HG03565 (cell line): ENCODE measurements at regions not wholly inside any gene's neighbourhood (a gene's known extent, or its start where the extent isn't known, plus 50 kb on each side); places are given as distances from the start of the nearest gene placed in this dataset.

Experiments
- ATAC-seq: cut with Tn5 transposase; IDR thresholded peaks from one replicate; pipeline ENCODE4 v1.9.1; 2021; ENCODE audit warnings: mild to moderate bottlenecking, moderate library complexity; ENCODE audit not compliant: unreplicated experiment

- no peak for ATAC-seq
Observed at GRCh38 chr11:116643521-116643920, 129.3 kb downstream of the BUD13 start.

- ATAC-seq: no peak
Observed at GRCh38 chr11:116642902-116643301, 129.9 kb downstream of the BUD13 start.

GRCh38 chr11:116642481-116642880 is 130.3 kb downstream of the BUD13 start:
- ATAC-seq: no peak

- no peak for ATAC-seq
Observed at GRCh38 chr11:116641561-116642045, 131.2 kb downstream of the BUD13 start.

- no peak for ATAC-seq
Observed at GRCh38 chr11:116640641-116641402, 132.0 kb downstream of the BUD13 start.

GRCh38 chr11:116638463-116638862 is 134.3 kb downstream of the BUD13 start:
- ATAC-seq: no peak

GRCh38 chr11:116637766-116638165 is 135.0 kb downstream of the BUD13 start:
- no peak for ATAC-seq

- ATAC-seq: no peak
Observed at GRCh38 chr11:116636341-116636929, 136.4 kb downstream of the BUD13 start.

GRCh38 chr11:116631201-116631600 is 141.6 kb downstream of the BUD13 start:
- ATAC-seq: no peak

- no peak for ATAC-seq
Observed at GRCh38 chr11:116618461-116618860, 154.3 kb downstream of the BUD13 start.

GRCh38 chr11:116615211-116615865 is 157.4 kb downstream of the BUD13 start:
- no peak for ATAC-seq

GRCh38 chr11:116614306-116615210 is 158.2 kb downstream of the BUD13 start:
- ATAC-seq: no peak

- ATAC-seq: no peak
Observed at GRCh38 chr11:116613206-116613875, 159.4 kb downstream of the BUD13 start.

GRCh38 chr11:116611998-116612620 is 160.7 kb downstream of the BUD13 start:
- no peak for ATAC-seq

- ATAC-seq: no peak
Observed at GRCh38 chr11:116610190-116610589, 162.6 kb downstream of the BUD13 start.

GRCh38 chr11:116607027-116607426 is 165.8 kb downstream of the BUD13 start:
- no peak for ATAC-seq

- ATAC-seq: no peak
Observed at GRCh38 chr11:116605543-116606459, 167.0 kb downstream of the BUD13 start.

- no peak for ATAC-seq
Observed at GRCh38 chr11:116603728-116604323, 169.0 kb downstream of the BUD13 start.

GRCh38 chr11:116602637-116602942 is 170.2 kb downstream of the BUD13 start:
- no peak for ATAC-seq
